H1 (cell line): ENCODE measurements at regions not wholly inside any gene's neighbourhood (a gene's known extent, or its start where the extent isn't known, plus 50 kb on each side); places are given as distances from the start of the nearest gene placed in this dataset.

Experiments
- CHD7 ChIP-seq: fragments of 300-600 bp; sonication (generic); IDR thresholded peaks from 2 replicates; pipeline ENCODE4 v1.7.1; 2012; ENCODE audit warnings: low read length, moderate library complexity, mild to moderate bottlenecking, inconsistent platforms; ENCODE audit not compliant: insufficient replicate concordance
- EGR1 ChIP-seq: IDR thresholded peaks from 2 replicates; pipeline ENCODE4 v1.6.1; 2011; ENCODE audit warnings: low read depth, low read length, borderline replicate concordance
- HDAC2 ChIP-seq, 2 experiments: fragments of 300-600 bp in 1 of 2; sonication (generic) in 1 of 2; IDR thresholded peaks; 2 replicates each; pipeline ENCODE4 v1.6.1; 2011 to 2012; ENCODE audit warnings: low read depth in 2 of 2, low read length in 2 of 2, mild to moderate bottlenecking in 2 of 2, moderate library complexity in 2 of 2, borderline replicate concordance in 1 of 2, inconsistent platforms in 1 of 2
- RFX5 ChIP-seq: IDR thresholded peaks from 2 replicates; pipeline ENCODE4 v1.6.1; 2011; ENCODE audit warnings: low read depth, low read length, improper control_type of control experiment, borderline replicate concordance
- SUZ12 ChIP-seq: fragments of 200-600 bp; sonication (generic); IDR thresholded peaks from 2 replicates; pipeline ENCODE4 v1.6.1; 2012; ENCODE audit warnings: mild to moderate bottlenecking, inconsistent platforms, low read length, moderate library complexity, mixed read lengths
- ZNF274 ChIP-seq: IDR thresholded peaks from 2 replicates; pipeline ENCODE4 v1.7.0; 2012; ENCODE audit warnings: low read length, borderline replicate concordance; ENCODE audit errors: extremely low read depth
- TF ChIP-seq, protein P1 (sequence below), 3 experiments: IDR thresholded peaks; 1 replicate in 2 of 3; 2 replicates in 1 of 3; pipeline versions ENCODE4 v1.5.1 to v1.6.1; 2011; ENCODE audit warnings: low read length in 3 of 3, mild to moderate bottlenecking in 3 of 3, inconsistent platforms in 2 of 3, low read depth in 1 of 3, moderate library complexity in 1 of 3; ENCODE audit not compliant: insufficient read depth in 1 of 3; ENCODE audit errors: control extremely low read depth in 1 of 3

GRCh38 chr11:37788141-37788877 is 1190.3 kb upstream of the RAG2 start (continued):
- TF ChIP-seq CHD7: no peak
- no peak for TF ChIP-seq EGR1
- no peak for TF ChIP-seq ZNF274
- TF ChIP-seq RFX5: no peak
- no peak for TF ChIP-seq SUZ12
- TF ChIP-seq HDAC2 (IDR thresholded peaks at IDR 0.05; ENCODE audit: borderline replicate concordance in 1 of 2, low read depth in 2 of 2, low read length in 2 of 2): no peak
- TF ChIP-seq, protein P1, sequence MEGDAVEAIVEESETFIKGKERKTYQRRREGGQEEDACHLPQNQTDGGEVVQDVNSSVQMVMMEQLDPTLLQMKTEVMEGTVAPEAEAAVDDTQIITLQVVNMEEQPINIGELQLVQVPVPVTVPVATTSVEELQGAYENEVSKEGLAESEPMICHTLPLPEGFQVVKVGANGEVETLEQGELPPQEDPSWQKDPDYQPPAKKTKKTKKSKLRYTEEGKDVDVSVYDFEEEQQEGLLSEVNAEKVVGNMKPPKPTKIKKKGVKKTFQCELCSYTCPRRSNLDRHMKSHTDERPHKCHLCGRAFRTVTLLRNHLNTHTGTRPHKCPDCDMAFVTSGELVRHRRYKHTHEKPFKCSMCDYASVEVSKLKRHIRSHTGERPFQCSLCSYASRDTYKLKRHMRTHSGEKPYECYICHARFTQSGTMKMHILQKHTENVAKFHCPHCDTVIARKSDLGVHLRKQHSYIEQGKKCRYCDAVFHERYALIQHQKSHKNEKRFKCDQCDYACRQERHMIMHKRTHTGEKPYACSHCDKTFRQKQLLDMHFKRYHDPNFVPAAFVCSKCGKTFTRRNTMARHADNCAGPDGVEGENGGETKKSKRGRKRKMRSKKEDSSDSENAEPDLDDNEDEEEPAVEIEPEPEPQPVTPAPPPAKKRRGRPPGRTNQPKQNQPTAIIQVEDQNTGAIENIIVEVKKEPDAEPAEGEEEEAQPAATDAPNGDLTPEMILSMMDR (IDR thresholded peaks at IDR 0.05; ENCODE audit: control extremely low read depth in 1 of 3, insufficient read depth in 1 of 3, low read depth in 1 of 3, low read length in 3 of 3): no peak
